GM23338 (cell line): ENCODE measurements at regions not wholly inside any gene's neighbourhood (a gene's known extent, or its start where the extent isn't known, plus 50 kb on each side); places are given as distances from the start of the nearest gene placed in this dataset.

Experiments
- ATAC-seq: fragments of 200-7000 bp; cut with Tn5 transposase; 3 replicates; pipeline ENCODE4 v1.9.1; 2020
- DNase-seq: peaks from one replicate; pipeline ENCODE4 v3.0.0-alpha.2; 2015; ENCODE audit warnings: low spot score
- H2AFZ ChIP-seq: fragments of 200-600 bp; sonication (generic); 2 replicates; pipeline ENCODE4 v1.8.0; 2016; ENCODE audit warnings: antibody characterized with exemption, mild to moderate bottlenecking, moderate library complexity
- H3F3A ChIP-seq: fragments of 200-600 bp; sonication (generic); replicated peaks from 2 replicates; pipeline ENCODE4 v1.8.0; 2017; ENCODE audit warnings: antibody characterized with exemption, mixed run types, low read depth
- H3K27ac ChIP-seq: fragments of 200-600 bp; sonication (generic); 2 replicates; pipeline ENCODE4 v1.6.1; 2016; ENCODE audit warnings: low read depth
- H3K27me3 ChIP-seq: fragments of 200-600 bp; sonication (generic); 2 replicates; pipeline ENCODE4 v1.8.0; 2016; ENCODE audit warnings: mild to moderate bottlenecking, mixed run types, moderate library complexity; ENCODE audit not compliant: insufficient read depth
- H3K36me3 ChIP-seq: fragments of 200-600 bp; sonication (generic); 2 replicates; pipeline ENCODE4 v1.8.0; 2016; ENCODE audit warnings: mild to moderate bottlenecking; ENCODE audit not compliant: insufficient read depth
- H3K4me1 ChIP-seq: fragments of 200-600 bp; sonication (generic); 2 replicates; pipeline ENCODE4 v1.8.0; 2016; ENCODE audit warnings: mild to moderate bottlenecking, moderate library complexity; ENCODE audit not compliant: insufficient read depth
- H3K4me2 ChIP-seq: fragments of 200-600 bp; sonication (generic); 2 replicates; pipeline ENCODE4 v1.7.1; 2017; ENCODE audit warnings: mixed run types
- H3K4me3 ChIP-seq: fragments of 200-600 bp; sonication (generic); 2 replicates; pipeline ENCODE4 v1.6.1; 2016; ENCODE audit warnings: mixed run types
- H3K79me2 ChIP-seq: fragments of 200-600 bp; sonication (generic); replicated peaks from 2 replicates; pipeline ENCODE4 v1.8.0; 2017; ENCODE audit warnings: mild to moderate bottlenecking; ENCODE audit not compliant: insufficient read depth
- H3K9me2 ChIP-seq: fragments of 200-600 bp; sonication (generic); 2 replicates; pipeline ENCODE4 v1.8.0; 2017; ENCODE audit not compliant: insufficient read depth
- H4K20me1 ChIP-seq: fragments of 200-600 bp; sonication (generic); replicated peaks from 2 replicates; pipeline ENCODE4 v1.8.0; 2017; ENCODE audit warnings: mild to moderate bottlenecking; ENCODE audit not compliant: insufficient read depth
- H3K27ac Mint-ChIP-seq: 2 replicates; pipeline ENCODE4 v1.8.0; 2020; ENCODE audit warnings: inconsistent platforms, mild to moderate bottlenecking, moderate library complexity, mixed read lengths
- H3K27me3 Mint-ChIP-seq: 3 replicates; pipeline ENCODE4 v1.8.0; 2022; ENCODE audit warnings: low read depth, mild to moderate bottlenecking, moderate library complexity, mixed read lengths, inconsistent platforms; ENCODE audit not compliant: insufficient read depth, poor library complexity
- H3K36me3 Mint-ChIP-seq: 3 replicates; pipeline ENCODE4 v1.8.0; 2021; ENCODE audit warnings: low read depth, mild to moderate bottlenecking, inconsistent platforms, moderate library complexity, mixed read lengths
- H3K4me1 Mint-ChIP-seq: 3 replicates; pipeline ENCODE4 v1.8.0; 2020; ENCODE audit warnings: mild to moderate bottlenecking, inconsistent platforms, mixed read lengths
- H3K4me3 Mint-ChIP-seq: 3 replicates; pipeline ENCODE4 v1.8.0; 2021; ENCODE audit warnings: moderate library complexity, mild to moderate bottlenecking, inconsistent platforms, mixed read lengths
- H3K9me3 Mint-ChIP-seq: 3 replicates; pipeline ENCODE4 v1.8.0; 2020; ENCODE audit warnings: moderate library complexity, mild to moderate bottlenecking, inconsistent platforms, mixed read lengths
- CREB1 ChIP-seq: fragments of 250-450 bp; sonication (Bioruptor Pico); IDR thresholded peaks from 2 replicates; pipeline ENCODE4 v1.5.0; 2020; ENCODE audit warnings: low read depth, mild to moderate bottlenecking, moderate library complexity
- EZH2 ChIP-seq: fragments of 200-600 bp; sonication (generic); IDR thresholded peaks from one replicate; pipeline ENCODE4 v1.8.0; 2017; ENCODE audit warnings: antibody characterized with exemption, mild to moderate bottlenecking, low read depth; ENCODE audit not compliant: unreplicated experiment
- EZH2phosphoT487 ChIP-seq: fragments of 200-600 bp; sonication (generic); IDR thresholded peaks from one replicate; pipeline ENCODE4 v1.8.1; 2018; ENCODE audit warnings: antibody characterized with exemption; ENCODE audit not compliant: unreplicated experiment
- JUNB ChIP-seq: IDR thresholded peaks from one replicate; pipeline ENCODE4 v1.6.1; 2016; ENCODE audit warnings: antibody characterized with exemption; ENCODE audit not compliant: unreplicated experiment
- NANOG ChIP-seq: IDR thresholded peaks from 2 replicates; pipeline ENCODE4 v1.6.1; 2016; ENCODE audit warnings: antibody characterized with exemption, borderline replicate concordance
- POLR2AphosphoS5 ChIP-seq: IDR thresholded peaks from 2 replicates; pipeline ENCODE4 v1.6.1; 2016; ENCODE audit warnings: antibody characterized with exemption, low read depth
- REST ChIP-seq: IDR thresholded peaks from one replicate; pipeline ENCODE4 v1.6.1; 2018; ENCODE audit warnings: antibody characterized with exemption; ENCODE audit not compliant: unreplicated experiment
- STAT1 ChIP-seq: IDR thresholded peaks from one replicate; pipeline ENCODE4 v1.6.1; 2016; ENCODE audit warnings: antibody characterized with exemption; ENCODE audit not compliant: unreplicated experiment
- ZNF114 ChIP-seq: fragments of 250-450 bp; sonication (Bioruptor Pico); IDR thresholded peaks from 2 replicates; pipeline ENCODE4 v1.5.0; 2020; ENCODE audit warnings: mild to moderate bottlenecking, moderate library complexity
- ZNF331 ChIP-seq: fragments of 250-450 bp; sonication (Bioruptor Pico); IDR thresholded peaks from 2 replicates; pipeline ENCODE4 v1.5.0; 2020; ENCODE audit warnings: low read depth, mild to moderate bottlenecking, moderate library complexity
- TF ChIP-seq, protein P1 (sequence below): fragments of 250-450 bp; sonication (Bioruptor Pico); IDR thresholded peaks from 2 replicates; pipeline ENCODE4 v1.5.0; 2020; ENCODE audit warnings: mild to moderate bottlenecking, moderate library complexity

GRCh38 chr18:78454221-78454620, 525.4 kb upstream of the SALL3 start (continued):
- TF ChIP-seq REST (no peak), ZNF331 (CRISPR knock-in tag) (no peak), EZH2 (no peak)

DNA sequence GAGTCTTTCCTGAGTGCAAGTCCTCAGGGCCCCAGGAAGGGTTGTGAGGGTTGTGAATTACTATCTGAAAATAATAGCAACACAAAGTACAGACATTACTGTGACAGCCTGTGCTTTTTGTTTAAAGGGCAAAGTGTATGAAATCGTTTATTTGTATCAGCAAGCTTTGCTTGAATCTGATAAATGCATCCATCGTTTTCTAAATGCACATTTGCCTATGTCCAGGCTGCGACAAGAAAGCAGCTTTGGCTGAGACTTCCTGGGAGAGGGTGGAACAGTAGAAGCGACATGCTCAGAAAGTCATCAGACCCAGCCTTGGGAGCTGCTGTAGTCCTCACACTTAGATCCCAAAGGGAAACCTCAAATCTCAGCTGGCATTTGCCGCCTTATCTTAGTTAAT, 524.2 kb upstream of the SALL3 start:
- H3K36me3 Mint-ChIP-seq, result peaks cover 48% of the 10 kb centered on the region

More for the DNA sequence above, 524.2 kb upstream of the SALL3 start:
- Histone ChIP-seq H3K27ac (no peak overlapping the region), H3K79me2 (no peaks in the 10 kb centered on the region), H3K4me1 (no peaks in the 10 kb centered on the region), H3F3A (no peaks in the 10 kb centered on the region), H2AFZ (no peak overlapping the region), H3K36me3 (peaks cover 4% of the 10 kb centered on the region; the same call in 1 of the 2 replicates), H3K4me3 (no peak overlapping the region), H4K20me1 (no peaks in the 10 kb centered on the region), H3K4me2 (no peak overlapping the region), H3K27me3 (no peaks in the 10 kb centered on the region), H3K9me2 (no peaks in the 10 kb centered on the region)
- DNase-seq (no peak), ATAC-seq (no peak)
- Mint-ChIP-seq H3K27ac (no peak overlapping the region), H3K27me3 (no peaks in the 10 kb centered on the region), H3K9me3 (peaks cover 91% of the 10 kb centered on the region), H3K4me3 (no peak overlapping the region), H3K4me1 (no peaks in the 10 kb centered on the region)
- TF ChIP-seq JUNB (no peak), NANOG (no peak), STAT1 (no peak), ZNF114 (no peak), CREB1 (CRISPR knock-in tag) (no peak), POLR2AphosphoS5 (no peak), ZNF331 (CRISPR knock-in tag) (no peak), EZH2phosphoT487 (no peak), REST (no peak), EZH2 (no peak)
- TF ChIP-seq, protein P1, sequence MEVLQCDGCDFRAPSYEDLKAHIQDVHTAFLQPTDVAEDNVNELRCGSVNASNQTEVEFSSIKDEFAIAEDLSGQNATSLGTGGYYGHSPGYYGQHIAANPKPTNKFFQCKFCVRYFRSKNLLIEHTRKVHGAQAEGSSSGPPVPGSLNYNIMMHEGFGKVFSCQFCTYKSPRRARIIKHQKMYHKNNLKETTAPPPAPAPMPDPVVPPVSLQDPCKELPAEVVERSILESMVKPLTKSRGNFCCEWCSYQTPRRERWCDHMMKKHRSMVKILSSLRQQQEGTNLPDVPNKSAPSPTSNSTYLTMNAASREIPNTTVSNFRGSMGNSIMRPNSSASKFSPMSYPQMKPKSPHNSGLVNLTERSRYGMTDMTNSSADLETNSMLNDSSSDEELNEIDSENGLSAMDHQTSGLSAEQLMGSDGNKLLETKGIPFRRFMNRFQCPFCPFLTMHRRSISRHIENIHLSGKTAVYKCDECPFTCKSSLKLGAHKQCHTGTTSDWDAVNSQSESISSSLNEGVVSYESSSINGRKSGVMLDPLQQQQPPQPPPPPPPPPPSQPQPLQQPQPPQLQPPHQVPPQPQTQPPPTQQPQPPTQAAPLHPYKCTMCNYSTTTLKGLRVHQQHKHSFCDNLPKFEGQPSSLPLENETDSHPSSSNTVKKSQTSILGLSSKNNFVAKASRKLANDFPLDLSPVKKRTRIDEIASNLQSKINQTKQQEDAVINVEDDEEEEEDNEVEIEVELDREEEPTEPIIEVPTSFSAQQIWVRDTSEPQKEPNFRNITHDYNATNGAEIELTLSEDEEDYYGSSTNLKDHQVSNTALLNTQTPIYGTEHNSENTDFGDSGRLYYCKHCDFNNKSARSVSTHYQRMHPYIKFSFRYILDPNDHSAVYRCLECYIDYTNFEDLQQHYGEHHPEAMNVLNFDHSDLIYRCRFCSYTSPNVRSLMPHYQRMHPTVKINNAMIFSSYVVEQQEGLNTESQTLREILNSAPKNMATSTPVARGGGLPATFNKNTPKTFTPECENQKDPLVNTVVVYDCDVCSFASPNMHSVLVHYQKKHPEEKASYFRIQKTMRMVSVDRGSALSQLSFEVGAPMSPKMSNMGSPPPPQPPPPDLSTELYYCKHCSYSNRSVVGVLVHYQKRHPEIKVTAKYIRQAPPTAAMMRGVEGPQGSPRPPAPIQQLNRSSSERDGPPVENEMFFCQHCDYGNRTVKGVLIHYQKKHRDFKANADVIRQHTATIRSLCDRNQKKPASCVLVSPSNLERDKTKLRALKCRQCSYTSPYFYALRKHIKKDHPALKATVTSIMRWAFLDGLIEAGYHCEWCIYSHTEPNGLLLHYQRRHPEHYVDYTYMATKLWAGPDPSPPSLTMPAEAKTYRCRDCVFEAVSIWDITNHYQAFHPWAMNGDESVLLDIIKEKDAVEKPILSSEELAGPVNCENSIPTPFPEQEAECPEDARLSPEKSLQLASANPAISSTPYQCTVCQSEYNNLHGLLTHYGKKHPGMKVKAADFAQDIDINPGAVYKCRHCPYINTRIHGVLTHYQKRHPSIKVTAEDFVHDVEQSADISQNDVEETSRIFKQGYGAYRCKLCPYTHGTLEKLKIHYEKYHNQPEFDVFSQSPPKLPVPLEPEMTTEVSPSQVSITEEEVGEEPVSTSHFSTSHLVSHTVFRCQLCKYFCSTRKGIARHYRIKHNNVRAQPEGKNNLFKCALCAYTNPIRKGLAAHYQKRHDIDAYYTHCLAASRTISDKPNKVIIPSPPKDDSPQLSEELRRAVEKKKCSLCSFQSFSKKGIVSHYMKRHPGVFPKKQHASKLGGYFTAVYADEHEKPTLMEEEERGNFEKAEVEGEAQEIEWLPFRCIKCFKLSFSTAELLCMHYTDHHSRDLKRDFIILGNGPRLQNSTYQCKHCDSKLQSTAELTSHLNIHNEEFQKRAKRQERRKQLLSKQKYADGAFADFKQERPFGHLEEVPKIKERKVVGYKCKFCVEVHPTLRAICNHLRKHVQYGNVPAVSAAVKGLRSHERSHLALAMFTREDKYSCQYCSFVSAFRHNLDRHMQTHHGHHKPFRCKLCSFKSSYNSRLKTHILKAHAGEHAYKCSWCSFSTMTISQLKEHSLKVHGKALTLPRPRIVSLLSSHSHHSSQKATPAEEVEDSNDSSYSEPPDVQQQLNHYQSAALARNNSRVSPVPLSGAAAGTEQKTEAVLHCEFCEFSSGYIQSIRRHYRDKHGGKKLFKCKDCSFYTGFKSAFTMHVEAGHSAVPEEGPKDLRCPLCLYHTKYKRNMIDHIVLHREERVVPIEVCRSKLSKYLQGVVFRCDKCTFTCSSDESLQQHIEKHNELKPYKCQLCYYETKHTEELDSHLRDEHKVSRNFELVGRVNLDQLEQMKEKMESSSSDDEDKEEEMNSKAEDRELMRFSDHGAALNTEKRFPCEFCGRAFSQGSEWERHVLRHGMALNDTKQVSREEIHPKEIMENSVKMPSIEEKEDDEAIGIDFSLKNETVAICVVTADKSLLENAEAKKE, result no peak
